Transverse colon (tissue), 4 donors: ENCODE measurements at regions not wholly inside any gene's neighbourhood (a gene's known extent, or its start where the extent isn't known, plus 50 kb on each side); places are given as distances from the start of the nearest gene placed in this dataset.

ENCODE experiments used
- DNase-seq: peaks from one replicate; pipeline ENCODE4 v3.0.0-alpha.2; 2019
- H3K27ac ChIP-seq, 4 donors: fragments of 200-600 bp; sonication (generic); 2 replicates each; pipeline ENCODE4 v1.5.1; 2016 to 2018; ENCODE audit warnings: inconsistent platforms in 4 of 4
- H3K27me3 ChIP-seq: fragments of 200-600 bp; sonication (generic); 2 replicates; pipeline ENCODE4 v1.5.1; 2017; ENCODE audit warnings: inconsistent platforms
- H3K36me3 ChIP-seq, 4 donors: fragments of 200-600 bp; sonication (generic); 2 replicates each; pipeline ENCODE4 v1.5.1; 2017 to 2019; ENCODE audit warnings: inconsistent platforms in 4 of 4
- H3K4me1 ChIP-seq, 4 donors: fragments of 200-600 bp; sonication (generic); 2 replicates each; pipeline ENCODE4 v1.5.1; 2017 to 2020; ENCODE audit warnings: inconsistent platforms in 4 of 4
- H3K4me3 ChIP-seq, 4 donors: fragments of 200-600 bp; sonication (generic); 1 replicate in 1 of 4; 2 replicates in 3 of 4; pipeline versions ENCODE4 v1.5.1 to v1.6.1; 2017 to 2019; ENCODE audit warnings: inconsistent platforms in 4 of 4
- H3K9me3 ChIP-seq, 2 donors: fragments of 200-600 bp; sonication (generic); 2 replicates each; pipeline ENCODE4 v1.5.1; 2017 to 2019; ENCODE audit warnings: inconsistent platforms in 2 of 2
- EP300 ChIP-seq: sonication (generic); formaldehyde crosslinking; IDR thresholded peaks from one replicate; pipeline ENCODE4 v1.6.1; 2017; ENCODE audit warnings: antibody characterized with exemption, low read depth
- POLR2A ChIP-seq: fragments of 450-650 bp; IDR thresholded peaks from one replicate; pipeline ENCODE4 v1.6.1; 2016; ENCODE audit warnings: antibody characterized with exemption, mild to moderate bottlenecking, moderate library complexity
- POLR2AphosphoS5 ChIP-seq, 3 donors: sonication (generic); formaldehyde crosslinking; IDR thresholded peaks; one replicate each; pipeline ENCODE4 v1.6.1; 2016; ENCODE audit warnings: antibody characterized with exemption in 3 of 3
- WGBS, 2 donors: methylation state at CpG; one replicate each; pipeline ENCODE4 v1.1.5; 2018; ENCODE audit warnings: low coverage in 1 of 2; 5-methylcytosine and 5-hydroxymethylcytosine counted together
- in situ Hi-C, 4 donors: fragments of 200-750 bp; cut with MboI; loops; one replicate each; pipeline versions ENCODE4 v1.15.0 to v1.15.1; 2017; ENCODE audit warnings: low sequenced_read_pairs in 3 of 4, low pct_ligation_motif_present in 1 of 4, low pct_unique_long_range_greater_than_20kb in 1 of 4
- intact Hi-C: fragments of 100-400 bp; cut with DNase I; formaldehyde crosslinking; loops from one replicate; pipeline ENCODE4 v1.15.1; 2023; ENCODE audit warnings: low total_unique reads
- TF ChIP-seq, protein P1 (sequence below), 5 experiments: fragments of 200-600 bp in 3 of 5; fragments of 450-650 bp in 2 of 5; sonication (generic) in 3 of 5; IDR thresholded peaks; 1 replicate in 2 of 5; 2 replicates in 3 of 5; pipeline ENCODE4 v1.5.1; 2016 to 2017; ENCODE audit warnings: antibody characterized with exemption in 5 of 5, inconsistent platforms in 3 of 5, mild to moderate bottlenecking in 2 of 5, moderate library complexity in 1 of 5

DNA sequence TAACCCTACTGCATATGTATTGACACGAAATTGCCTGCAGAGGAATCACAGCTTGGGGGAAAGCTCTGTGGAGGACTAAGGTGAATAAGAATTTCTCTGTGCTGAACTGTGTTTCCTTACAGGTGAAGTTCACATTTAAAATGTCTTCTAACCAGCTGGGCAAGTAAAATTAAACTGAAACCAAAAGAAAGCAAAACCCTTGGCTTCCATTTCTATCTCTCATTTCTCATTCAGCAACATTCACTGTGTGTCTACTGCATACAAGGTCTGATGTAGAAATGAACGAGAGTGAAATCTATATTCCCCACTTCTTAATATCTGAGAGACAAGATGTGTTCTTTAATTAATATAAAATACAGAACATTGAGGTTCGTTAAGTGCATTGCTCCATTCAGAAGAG lies 397.3 kb downstream of the SOX11 start:
- in situ Hi-C loops = no loop called here

DNA sequence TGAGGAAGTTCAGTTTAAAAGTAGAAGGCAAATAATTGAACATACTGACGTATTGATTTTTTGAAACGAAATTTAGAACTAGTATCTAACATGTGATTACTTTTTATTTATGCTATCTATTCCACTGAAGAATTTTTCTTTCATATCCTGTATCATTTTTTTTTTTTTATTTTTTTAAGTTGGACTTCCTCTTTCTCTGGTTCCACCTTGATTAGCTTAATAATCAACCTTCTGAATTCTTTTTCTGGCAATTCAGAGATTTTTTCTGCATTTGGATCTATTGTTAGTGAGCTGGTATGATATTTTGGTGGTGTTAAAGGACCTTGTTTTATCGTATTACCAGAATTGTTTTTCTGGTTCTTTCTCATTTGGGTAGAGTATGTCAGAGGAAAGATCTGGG lies 411.2 kb downstream of the SOX11 start:
- TF ChIP-seq POLR2A = no peak
- no peak for TF ChIP-seq EP300
- TF ChIP-seq, protein P1, sequence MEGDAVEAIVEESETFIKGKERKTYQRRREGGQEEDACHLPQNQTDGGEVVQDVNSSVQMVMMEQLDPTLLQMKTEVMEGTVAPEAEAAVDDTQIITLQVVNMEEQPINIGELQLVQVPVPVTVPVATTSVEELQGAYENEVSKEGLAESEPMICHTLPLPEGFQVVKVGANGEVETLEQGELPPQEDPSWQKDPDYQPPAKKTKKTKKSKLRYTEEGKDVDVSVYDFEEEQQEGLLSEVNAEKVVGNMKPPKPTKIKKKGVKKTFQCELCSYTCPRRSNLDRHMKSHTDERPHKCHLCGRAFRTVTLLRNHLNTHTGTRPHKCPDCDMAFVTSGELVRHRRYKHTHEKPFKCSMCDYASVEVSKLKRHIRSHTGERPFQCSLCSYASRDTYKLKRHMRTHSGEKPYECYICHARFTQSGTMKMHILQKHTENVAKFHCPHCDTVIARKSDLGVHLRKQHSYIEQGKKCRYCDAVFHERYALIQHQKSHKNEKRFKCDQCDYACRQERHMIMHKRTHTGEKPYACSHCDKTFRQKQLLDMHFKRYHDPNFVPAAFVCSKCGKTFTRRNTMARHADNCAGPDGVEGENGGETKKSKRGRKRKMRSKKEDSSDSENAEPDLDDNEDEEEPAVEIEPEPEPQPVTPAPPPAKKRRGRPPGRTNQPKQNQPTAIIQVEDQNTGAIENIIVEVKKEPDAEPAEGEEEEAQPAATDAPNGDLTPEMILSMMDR (IDR thresholded peaks at IDR 0.05) = no peak
- TF ChIP-seq POLR2AphosphoS5 (IDR thresholded peaks at IDR 0.05) = no peak
- in situ Hi-C loops = no loop called here
- 56 to 72% methylated on average over 3 of the region's 3 CpGs for WGBS, 2 donors
- no peaks in the 10 kb centered on the region for H3K9me3 ChIP-seq
- DNase-seq = no peak
- intact Hi-C loops = no loop called here
- no peaks in the 10 kb centered on the region for H3K36me3 ChIP-seq
- H3K4me3 ChIP-seq = no peak overlapping the region
- H3K27ac ChIP-seq = no peak overlapping the region
- H3K27me3 ChIP-seq = no peaks in the 10 kb centered on the region
- no peaks in the 10 kb centered on the region for H3K4me1 ChIP-seq

More for the DNA sequence above, 397.3 kb downstream of the SOX11 start:
- no peaks in the 10 kb centered on the region for H3K36me3 ChIP-seq
- no peak for DNase-seq
- no peaks in the 10 kb centered on the region for H3K9me3 ChIP-seq
- no peaks in the 10 kb centered on the region for H3K27me3 ChIP-seq
- TF ChIP-seq, protein P1 (IDR thresholded peaks at IDR 0.05) = no peak
- TF ChIP-seq EP300 (no peak), POLR2A (no peak), POLR2AphosphoS5 (IDR thresholded peaks at IDR 0.05) (no peak)
- 54 to 63% methylated on average over 3 of the region's 3 CpGs for WGBS, 2 donors
- H3K4me3 ChIP-seq = no peak overlapping the region
- intact Hi-C loops = no loop called here
- H3K27ac ChIP-seq = no peak overlapping the region
- no peaks in the 10 kb centered on the region for H3K4me1 ChIP-seq

GRCh38 chr2:6103949-6104348 lies 411.8 kb downstream of the SOX11 start:
- WGBS, 2 donors = 42% methylated on average over 3 of the region's 3 CpGs; no CpG with 5 or more reads in 1 of the 2 donors
- Histone ChIP-seq H3K27me3 (no peaks in the 10 kb centered on the region), H3K9me3 (no peaks in the 10 kb centered on the region)

GRCh38 chr2:6107290-6107689 lies 415.1 kb downstream of the SOX11 start:
- in situ Hi-C loops = no loop called here
- Histone ChIP-seq H3K4me1 (no peaks in the 10 kb centered on the region), H3K27ac (no peak overlapping the region), H3K9me3 (no peaks in the 10 kb centered on the region), H3K4me3 (no peak overlapping the region), H3K27me3 (no peaks in the 10 kb centered on the region), H3K36me3 (no peaks in the 10 kb centered on the region)
- TF ChIP-seq POLR2AphosphoS5 (IDR thresholded peaks at IDR 0.05) (no peak), POLR2A (no peak), EP300 (no peak)
- TF ChIP-seq, protein P1 (IDR thresholded peaks at IDR 0.05) = no peak
- DNase-seq = no peak
- 67 to 93% methylated on average over 1 to 4 of the region's 4 CpGs for WGBS, 2 donors
- intact Hi-C loops = no loop called here

More at GRCh38 chr2:6103949-6104348, 411.8 kb downstream of the SOX11 start:
- intact Hi-C loops (no loop called here), in situ Hi-C loops (no loop called here)
- TF ChIP-seq POLR2A (no peak), POLR2AphosphoS5 (IDR thresholded peaks at IDR 0.05) (no peak), EP300 (no peak)
- TF ChIP-seq, protein P1 (IDR thresholded peaks at IDR 0.05) = no peak
- H3K27ac ChIP-seq = no peak overlapping the region
- DNase-seq = no peak
- H3K36me3 ChIP-seq = no peaks in the 10 kb centered on the region
- H3K4me3 ChIP-seq = no peak overlapping the region
- no peaks in the 10 kb centered on the region for H3K4me1 ChIP-seq
